HG02970 (cell line): ENCODE measurements at regions not wholly inside any gene's neighbourhood (a gene's known extent, or its start where the extent isn't known, plus 50 kb on each side); places are given as distances from the start of the nearest gene placed in this dataset.
"Not testable (repeated sequence)": the region's sequence is repeated elsewhere in the genome, so short reads cannot be mapped to it uniquely, and the experiment has no call there.

Experiments
- ATAC-seq: cut with Tn5 transposase; IDR thresholded peaks from one replicate; pipeline ENCODE4 v1.9.1; 2021; ENCODE audit warnings: mild to moderate bottlenecking, moderate library complexity, moderate number of reproducible peaks; ENCODE audit not compliant: unreplicated experiment, low FRiP score

DNA sequence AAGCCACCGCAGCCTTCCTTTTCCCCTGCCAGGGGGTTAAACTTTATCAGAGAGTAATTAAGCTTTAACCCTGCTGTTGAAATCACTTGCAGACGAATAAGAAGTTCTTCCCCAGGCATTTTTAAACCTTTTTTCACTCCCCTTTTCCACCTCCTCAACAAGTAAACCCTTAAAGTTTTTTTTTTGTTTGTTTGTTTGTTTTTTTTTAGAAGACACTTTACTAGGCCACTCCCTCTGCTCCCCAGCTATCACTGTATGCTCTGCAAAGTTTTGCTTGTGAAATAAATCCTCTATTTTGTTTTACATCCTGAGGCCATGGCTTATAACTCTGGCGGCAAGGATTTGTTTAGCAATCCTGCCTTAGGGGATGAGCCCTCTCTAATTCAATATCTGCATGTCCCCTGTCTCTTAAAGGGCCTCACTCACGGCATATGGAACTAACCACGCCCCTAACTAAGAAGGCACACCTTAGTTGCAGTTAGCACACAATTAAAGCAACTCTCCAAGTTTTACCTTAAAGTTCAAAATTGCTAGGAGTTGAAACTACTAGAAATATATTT lies 1354.7 kb upstream of the LRRTM3 start:
- peak; percentile 47 for ATAC-seq

- ATAC-seq, result no peak
Measured at GRCh38 chr10:65581426-65582026, 1344.3 kb upstream of the LRRTM3 start.

DNA sequence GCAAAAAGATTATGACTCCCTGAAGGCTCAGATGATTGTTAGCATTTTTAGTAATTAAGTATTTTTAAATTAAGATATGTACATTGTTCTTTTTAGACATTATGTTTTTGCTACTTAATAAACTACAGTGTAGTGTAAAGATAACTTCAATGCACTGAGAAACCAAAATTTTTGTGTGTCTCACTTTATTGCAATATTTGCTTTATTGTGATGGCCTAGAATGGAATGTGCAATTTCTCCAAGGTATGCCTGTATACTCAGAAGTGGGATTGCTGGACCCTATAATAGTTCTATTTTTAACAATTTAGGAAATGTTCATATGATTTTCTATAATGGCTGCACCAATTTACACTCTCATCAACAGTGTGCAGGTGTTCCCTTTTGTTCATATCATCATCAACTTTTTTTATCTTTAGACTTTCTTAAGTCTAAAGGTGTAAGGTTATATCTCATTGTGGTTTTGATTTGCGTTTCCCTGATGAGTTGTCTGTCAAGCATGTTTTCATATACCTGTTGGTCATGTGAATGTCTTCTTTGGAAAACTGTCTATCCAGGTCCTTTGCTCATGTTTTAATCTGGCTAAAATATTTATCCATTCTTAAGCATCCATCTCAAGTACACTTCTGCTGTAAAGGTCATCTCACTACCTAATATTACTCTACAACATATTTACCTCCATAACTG lies 1323.5 kb upstream of the LRRTM3 start:
- no peak for ATAC-seq

GRCh38 chr10:65611592-65611991 lies 1314.2 kb upstream of the LRRTM3 start:
- ATAC-seq, result no peak

- ATAC-seq, result no peak
Measured at GRCh38 chr10:65614956-65615565, 1310.8 kb upstream of the LRRTM3 start.

DNA sequence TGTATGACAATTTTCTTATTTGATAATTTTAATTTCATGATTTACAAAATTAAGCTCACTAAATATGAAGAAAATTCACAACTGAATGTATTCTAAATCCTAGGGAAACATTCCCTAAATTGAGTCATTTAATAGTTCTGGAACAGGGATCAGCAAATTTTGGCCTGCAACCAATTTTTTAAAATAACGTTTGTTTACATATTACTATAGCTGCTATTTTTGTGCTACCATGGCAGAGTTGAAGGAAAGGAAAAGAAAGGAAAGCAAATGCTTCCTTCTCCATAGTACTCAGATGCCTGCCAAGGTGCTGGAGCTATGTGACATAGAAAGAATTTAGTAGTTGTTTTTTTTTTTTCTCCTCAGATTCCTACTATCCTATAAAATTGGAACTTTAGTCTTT lies 1307.7 kb upstream of the LRRTM3 start:
- no peak for ATAC-seq

DNA sequence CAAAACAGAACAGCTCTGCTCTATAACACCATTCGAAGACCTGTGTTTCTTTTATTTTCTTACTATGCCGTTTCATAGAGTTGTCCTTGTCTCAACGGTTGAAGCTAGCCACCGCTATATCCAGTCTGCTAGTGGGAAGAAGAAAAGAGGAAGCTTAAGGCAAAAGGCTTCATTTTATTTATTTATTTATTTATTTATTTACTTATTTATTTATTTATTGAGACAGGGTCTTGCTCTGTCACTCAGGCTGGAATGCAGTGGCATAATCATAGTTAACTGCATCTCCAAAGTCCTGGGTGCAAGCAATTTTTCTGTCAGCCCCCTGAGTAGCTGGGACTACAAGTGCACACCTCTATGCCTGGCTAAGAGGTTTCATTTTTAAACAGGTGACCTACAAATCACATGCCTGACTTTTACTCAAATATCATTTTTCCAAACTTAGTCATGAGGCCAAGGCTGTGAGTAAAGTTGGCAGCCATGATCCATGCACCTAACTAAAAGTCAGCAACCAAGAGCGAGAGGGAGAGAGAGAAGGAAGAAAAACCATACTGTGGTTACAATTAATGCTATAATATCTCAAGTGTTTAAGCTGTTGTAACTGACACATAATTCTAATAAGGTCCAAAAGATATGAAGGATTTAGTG lies 1305.3 kb upstream of the LRRTM3 start:
- ATAC-seq, result no peak

DNA sequence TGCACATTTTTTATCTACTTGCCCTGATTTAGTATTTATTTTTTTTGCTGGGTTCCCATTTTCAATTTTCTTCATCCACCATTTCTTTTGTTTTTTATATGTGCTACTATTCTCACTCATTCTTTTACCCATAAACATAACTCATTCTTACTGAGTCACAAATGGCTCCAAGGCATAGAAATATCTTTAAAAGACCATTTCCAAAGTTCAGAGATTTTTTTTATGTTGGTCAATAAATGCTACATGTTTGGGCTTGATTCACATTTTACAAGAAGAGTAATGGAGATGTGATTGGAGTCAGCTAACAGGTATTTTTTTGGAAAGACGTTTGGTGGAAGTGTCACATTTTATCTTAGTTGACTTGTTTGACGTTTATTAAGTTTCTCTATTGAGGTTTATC lies 1303.2 kb upstream of the LRRTM3 start:
- ATAC-seq, result no peak

GRCh38 chr10:65628493-65629139 lies 1297.2 kb upstream of the LRRTM3 start:
- ATAC-seq, result no peak

DNA sequence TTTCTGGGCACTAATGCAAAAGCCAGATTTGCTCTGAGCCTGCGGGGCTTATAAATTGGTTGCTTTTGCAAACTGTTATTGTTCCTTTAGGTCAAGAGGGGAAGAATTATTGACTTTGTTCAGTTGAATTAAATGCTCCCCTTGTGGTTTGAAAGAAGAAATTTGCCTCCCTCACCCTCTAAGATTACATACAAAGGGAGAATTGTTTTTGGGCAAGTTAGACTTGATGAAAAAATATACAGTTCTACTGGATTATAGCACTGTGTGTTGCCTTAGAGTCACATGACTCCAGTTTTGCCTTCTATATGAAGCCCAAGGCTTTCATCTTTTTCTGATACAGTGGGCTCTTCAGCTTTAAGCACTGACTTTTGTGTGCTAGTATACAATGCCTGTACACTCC lies 1265.8 kb upstream of the LRRTM3 start:
- no peak for ATAC-seq

DNA sequence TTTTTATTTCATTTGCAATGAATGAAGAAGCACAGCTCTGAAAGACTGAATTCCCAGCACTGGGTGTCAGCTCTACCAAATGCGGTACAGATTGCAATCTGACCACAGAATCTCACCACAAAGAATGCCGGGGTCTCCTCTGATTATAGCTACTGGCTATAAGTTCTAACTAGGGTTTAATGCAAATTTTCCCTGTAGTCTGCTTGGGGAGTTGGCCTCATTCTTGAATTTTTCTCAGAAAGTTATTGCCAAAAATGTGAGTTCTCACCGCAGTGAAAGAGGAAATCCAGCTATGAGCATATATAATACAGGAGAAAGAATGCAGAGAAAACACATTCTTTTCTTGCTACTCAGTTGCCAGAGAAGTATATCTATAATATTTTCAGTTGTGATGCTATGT lies 1255.7 kb upstream of the LRRTM3 start:
- ATAC-seq, result no peak

- not testable (repeated sequence) for ATAC-seq
Measured at GRCh38 chr10:65670596-65670995, 1255.2 kb upstream of the LRRTM3 start.

- no peak for ATAC-seq
Measured at GRCh38 chr10:65675236-65675635, 1250.6 kb upstream of the LRRTM3 start.

- ATAC-seq, result no peak
Measured at GRCh38 chr10:65684896-65685295, 1240.9 kb upstream of the LRRTM3 start.

DNA sequence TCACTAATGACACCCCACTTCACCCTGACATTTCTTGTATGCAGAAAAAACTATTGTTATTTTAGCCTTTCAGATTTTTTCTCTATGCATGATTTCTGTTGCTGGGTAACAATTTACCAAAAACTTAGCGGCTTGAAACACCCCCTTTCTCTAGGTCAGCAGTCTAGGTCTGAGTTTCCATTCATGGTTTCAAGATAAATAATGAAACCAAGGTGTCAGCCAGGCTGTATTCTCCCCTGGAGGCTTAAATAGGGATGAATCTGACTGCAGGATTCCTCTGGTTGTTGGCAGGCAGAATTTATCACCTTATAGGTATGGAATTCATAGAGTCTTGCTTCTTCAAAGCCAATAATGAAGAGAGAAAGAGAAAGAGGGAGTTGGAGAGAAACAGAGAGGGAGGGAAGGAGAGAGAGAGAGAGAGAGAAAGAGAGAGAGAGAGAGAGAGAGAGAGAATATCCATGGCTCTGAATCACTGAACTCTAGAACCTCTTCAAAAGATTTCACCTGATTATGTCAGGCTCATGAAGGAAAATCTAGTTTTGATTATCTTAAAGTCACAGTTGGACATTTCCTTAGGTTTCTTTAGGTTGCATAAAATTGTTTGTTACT lies 1224.6 kb upstream of the LRRTM3 start:
- no peak for ATAC-seq

- ATAC-seq, result no peak
Measured at GRCh38 chr10:65708057-65708456, 1217.8 kb upstream of the LRRTM3 start.

DNA sequence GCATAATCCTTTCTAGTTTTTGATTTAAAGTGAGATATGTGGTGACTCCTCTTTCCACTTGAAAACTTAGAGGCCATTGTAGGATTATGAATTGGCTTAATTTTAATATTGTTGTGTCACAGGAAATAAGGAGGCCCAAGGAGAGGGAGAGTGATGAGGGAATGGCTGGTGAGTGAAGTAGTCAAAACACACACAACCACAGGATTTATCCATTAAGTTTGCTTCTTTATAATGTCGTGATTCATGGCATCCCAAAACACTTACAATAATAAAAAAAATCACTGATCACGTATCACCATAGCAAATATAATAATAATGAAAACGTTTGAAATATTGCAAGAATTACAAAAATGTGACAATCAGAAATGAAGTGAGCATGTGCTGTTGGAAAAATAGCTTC lies 1215.5 kb upstream of the LRRTM3 start:
- ATAC-seq, result no peak

DNA sequence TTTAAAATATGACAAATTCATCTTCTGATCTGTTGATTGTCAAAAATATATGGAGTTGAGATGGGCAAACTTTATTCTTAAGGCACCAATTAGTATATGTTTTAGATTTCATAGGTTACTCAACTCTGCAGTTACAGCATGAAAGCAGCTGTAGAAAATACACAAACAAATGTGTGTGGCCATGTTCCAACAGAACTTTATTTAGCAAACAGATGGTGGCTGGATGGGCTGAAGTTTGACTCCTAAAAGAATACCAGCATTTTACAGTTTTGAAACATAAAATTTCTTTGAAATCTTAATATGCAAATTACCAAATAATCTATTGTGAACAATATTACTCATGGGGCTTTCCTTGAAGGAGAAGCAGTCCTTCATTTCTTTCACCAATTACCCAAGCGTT lies 1206.0 kb upstream of the LRRTM3 start:
- no peak for ATAC-seq

DNA sequence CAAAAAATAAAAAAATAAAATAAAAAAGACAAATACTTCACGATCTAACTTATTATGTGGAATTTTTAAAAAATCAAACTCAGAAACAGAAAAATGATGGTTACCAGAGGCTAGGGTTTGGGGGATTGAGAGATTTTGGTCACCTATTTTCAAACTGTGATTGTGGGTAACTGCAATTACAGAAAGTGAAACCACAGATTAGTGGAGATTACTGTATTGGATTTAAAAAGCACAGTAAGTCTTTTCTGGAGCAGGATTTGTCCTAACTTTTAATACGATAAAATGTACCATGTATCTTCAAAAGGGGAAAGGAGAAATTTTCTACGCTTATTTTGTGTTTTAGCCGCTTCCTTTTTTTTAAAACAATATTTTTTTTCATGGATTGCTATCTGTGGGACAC lies 1204.9 kb upstream of the LRRTM3 start:
- ATAC-seq, result no peak

DNA sequence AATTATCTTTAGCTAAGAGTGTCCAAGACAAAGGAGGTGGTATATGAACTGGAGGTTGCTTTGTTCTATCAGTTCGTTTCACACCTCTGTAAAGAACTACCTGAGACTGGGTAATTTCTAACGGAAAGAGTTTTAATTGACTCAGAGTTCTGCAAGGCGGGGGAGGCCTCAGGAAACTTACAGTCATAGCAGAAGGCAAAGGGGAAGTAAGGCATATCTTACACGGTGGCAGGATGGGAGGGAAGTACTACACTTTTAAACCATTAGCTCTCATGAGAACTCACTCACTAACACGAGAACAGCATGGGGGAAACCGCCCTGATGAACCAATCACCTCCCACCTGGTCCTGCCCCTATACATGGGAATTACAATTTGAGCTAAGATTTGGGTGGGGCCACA lies 1202.3 kb upstream of the LRRTM3 start:
- no peak for ATAC-seq
